C4-2B (cell line): ENCODE measurements at regions not wholly inside any gene's neighbourhood (a gene's known extent, or its start where the extent isn't known, plus 50 kb on each side); places are given as distances from the start of the nearest gene placed in this dataset.

Source experiments
- H3K27ac ChIP-seq: fragments of 450-650 bp; 2 replicates; pipeline ENCODE4 v1.5.1; 2017
- CTCF ChIP-seq: fragments of 450-650 bp; conservative IDR thresholded peaks from 2 replicates; pipeline ENCODE4 v1.5.1; 2017; ENCODE audit warnings: mild to moderate bottlenecking
- ZFX ChIP-seq: fragments of 450-650 bp; IDR thresholded peaks from 2 replicates; pipeline ENCODE4 v1.6.1; 2017

DNA sequence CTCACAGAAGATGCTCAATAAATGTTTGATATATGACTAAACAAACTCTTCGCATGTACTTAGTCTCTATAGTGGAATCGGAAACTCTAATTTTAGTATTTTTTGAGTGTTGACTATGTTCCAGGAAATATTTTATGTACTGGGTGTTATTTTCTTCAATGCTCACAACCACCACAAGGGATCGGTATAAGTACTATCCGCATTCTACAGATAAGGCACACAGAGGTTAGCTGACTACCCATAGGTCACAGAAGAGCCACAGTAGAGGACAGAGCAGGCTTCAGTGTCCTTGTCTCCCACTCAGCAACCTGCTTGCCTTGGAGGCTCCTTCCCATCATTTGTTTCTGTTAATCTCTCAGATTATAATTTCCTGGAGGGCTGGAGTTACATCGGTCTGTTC is 451.3 kb downstream of the OMA1 start:
- no peak overlapping the region for H3K27ac ChIP-seq
- no peak for TF ChIP-seq ZFX
- no peak for TF ChIP-seq CTCF

- no peak overlapping the region for H3K27ac ChIP-seq
- TF ChIP-seq CTCF (no peak), ZFX (no peak)
Measured at GRCh38 chr1:58094221-58094620, 452.3 kb downstream of the OMA1 start.

- H3K27ac ChIP-seq = no peak overlapping the region
- TF ChIP-seq ZFX = no peak
- TF ChIP-seq CTCF = no peak
Measured at GRCh38 chr1:58090640-58091039, 455.9 kb downstream of the OMA1 start.

GRCh38 chr1:58089898-58090534 is 456.5 kb downstream of the OMA1 start:
- no peak for TF ChIP-seq CTCF
- TF ChIP-seq ZFX = no peak
- no peak overlapping the region for H3K27ac ChIP-seq

DNA sequence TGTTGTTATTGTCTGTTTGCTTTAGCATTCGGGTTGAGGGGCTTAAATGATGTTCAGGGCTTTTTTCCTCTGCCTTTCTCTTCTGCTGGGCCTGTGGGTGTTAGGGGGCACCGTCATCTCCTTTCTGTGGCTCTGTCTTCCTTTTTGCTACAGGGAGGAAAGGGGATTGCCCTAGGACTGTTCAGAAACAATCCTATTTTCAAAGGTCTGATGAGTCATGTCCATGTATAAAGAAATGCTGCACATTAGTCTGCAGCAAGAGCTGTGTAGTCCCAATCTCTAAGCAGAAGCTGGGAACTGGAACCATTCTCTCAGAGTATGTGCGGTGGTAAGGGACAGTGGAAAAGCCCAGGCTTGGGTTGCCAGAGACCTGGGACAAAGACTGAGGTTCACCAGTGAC is 462.3 kb downstream of the OMA1 start:
- H3K27ac ChIP-seq = no peak overlapping the region
- no peak for TF ChIP-seq CTCF

- no peak for TF ChIP-seq ZFX
- TF ChIP-seq CTCF = no peak
- H3K27ac ChIP-seq = no peak overlapping the region
Measured at GRCh38 chr1:58082596-58082995, 463.9 kb downstream of the OMA1 start.

DNA sequence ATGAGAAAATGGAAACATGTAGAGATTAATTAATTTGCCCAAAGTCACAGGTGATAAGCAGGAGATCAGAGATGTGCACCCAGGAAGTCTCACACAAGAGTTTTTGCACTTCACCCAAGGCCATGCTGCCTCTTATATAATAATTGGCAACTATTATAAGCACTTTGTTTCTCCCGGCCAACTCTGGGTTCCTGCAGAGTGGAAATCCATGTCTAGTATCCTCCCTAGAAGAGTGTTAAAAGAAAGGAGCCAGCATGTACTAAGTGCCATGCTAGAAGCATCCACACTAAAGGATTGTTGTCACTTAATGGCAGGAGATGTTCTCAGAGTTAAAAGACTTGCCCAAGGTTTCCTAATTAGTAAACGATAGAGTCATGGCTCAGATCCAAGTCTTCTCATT is 470.3 kb downstream of the OMA1 start:
- peak overlapping the region; percentile 40; the same call in 1 of the 2 replicates for H3K27ac ChIP-seq
- TF ChIP-seq CTCF = no peak
- TF ChIP-seq ZFX = no peak
